ENCODE measurements at regions not wholly inside any gene's neighbourhood (a gene's known extent, or its start where the extent isn't known, plus 50 kb on each side); places are given as distances from the start of the nearest gene placed in this dataset.

GRCh38 chr17:55829995-55830612, 79.3 kb downstream of the PCTP start:
- no peak overlapping the region for H3K4me2 ChIP-seq (ENCODE audit: low read depth, low read length)
- no peaks in the 10 kb centered on the region for H3F3A ChIP-seq (ENCODE audit: insufficient read depth, low read length)
- H3K4me3 ChIP-seq (ENCODE audit: low read length), result no peak overlapping the region
- H3K27me3 ChIP-seq (replicated peaks; ENCODE audit: insufficient read depth, low read length), result no peaks in the 10 kb centered on the region
- no peak overlapping the region for H2AFZ ChIP-seq (ENCODE audit: low read length)
- no peaks in the 10 kb centered on the region for H3K36me3 ChIP-seq (replicated peaks; ENCODE audit: insufficient read depth, low read length)
- no peaks in the 10 kb centered on the region for H3K4me1 ChIP-seq (ENCODE audit: low read length)
- H3K79me2 ChIP-seq (ENCODE audit: low read length), result no peaks in the 10 kb centered on the region
- H3K9ac ChIP-seq (ENCODE audit: low read length), result no peak overlapping the region
- no peak overlapping the region for H3K27ac ChIP-seq (ENCODE audit: low read length)
- no peaks in the 10 kb centered on the region for H3K9me2 ChIP-seq (replicated peaks; ENCODE audit: insufficient read depth, low read length)
- no peaks in the 10 kb centered on the region for H4K20me1 ChIP-seq (ENCODE audit: insufficient read depth, low read length)
- no peak for TF ChIP-seq EZH2 (optimal IDR thresholded peaks at IDR 0.05; ENCODE audit: low read depth, low read length)
- no peak for TF ChIP-seq CTCF (IDR thresholded peaks at IDR 0.05; ENCODE audit: low read length)
- TF ChIP-seq EZH2phosphoT487 (IDR thresholded peaks at IDR 0.05; ENCODE audit: low read length), result no peak
- H3K9me3 ChIP-seq (replicated peaks; ENCODE audit: insufficient read depth, low read length), result no peaks in the 10 kb centered on the region
- DNase-seq, result no peak

GRCh38 chr17:55830699-55831471, 80.0 kb downstream of the PCTP start:
- Histone ChIP-seq H3K4me3 (ENCODE audit: low read length) (no peak overlapping the region), H3K9me3 (replicated peaks; ENCODE audit: insufficient read depth, low read length) (no peaks in the 10 kb centered on the region), H2AFZ (ENCODE audit: low read length) (no peak overlapping the region), H3K4me2 (ENCODE audit: low read depth, low read length) (no peak overlapping the region), H3K4me1 (ENCODE audit: low read length) (no peaks in the 10 kb centered on the region), H3K9me2 (replicated peaks; ENCODE audit: insufficient read depth, low read length) (no peaks in the 10 kb centered on the region), H3K9ac (ENCODE audit: low read length) (no peak overlapping the region), H4K20me1 (ENCODE audit: insufficient read depth, low read length) (no peaks in the 10 kb centered on the region), H3F3A (ENCODE audit: insufficient read depth, low read length) (no peaks in the 10 kb centered on the region), H3K79me2 (ENCODE audit: low read length) (no peaks in the 10 kb centered on the region), H3K27ac (ENCODE audit: low read length) (no peak overlapping the region), H3K36me3 (replicated peaks; ENCODE audit: insufficient read depth, low read length) (no peaks in the 10 kb centered on the region), H3K27me3 (replicated peaks; ENCODE audit: insufficient read depth, low read length) (no peaks in the 10 kb centered on the region)
- TF ChIP-seq EZH2phosphoT487 (IDR thresholded peaks at IDR 0.05; ENCODE audit: low read length) (no peak), CTCF (IDR thresholded peaks at IDR 0.05; ENCODE audit: low read length) (no peak), EZH2 (optimal IDR thresholded peaks at IDR 0.05; ENCODE audit: low read depth, low read length) (no peak)
- no peak for DNase-seq

DNA sequence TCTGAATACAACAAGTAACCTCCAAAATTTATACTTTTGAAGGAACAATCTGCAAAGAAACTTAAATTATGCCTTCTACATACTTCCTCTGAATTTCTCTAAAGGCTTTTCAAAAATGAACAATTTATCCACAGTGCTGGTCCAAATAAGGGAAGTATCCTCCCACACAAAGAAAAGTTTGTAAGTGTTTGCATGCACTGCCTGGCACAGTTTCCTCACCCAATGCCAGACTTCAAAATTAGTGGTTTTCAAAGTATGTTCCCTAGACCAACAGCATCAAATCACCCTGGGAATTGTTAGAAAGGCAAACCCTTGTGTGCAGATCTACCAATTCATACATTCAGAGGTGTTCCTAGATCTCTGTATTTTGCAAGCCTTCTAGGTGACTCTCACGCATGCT, 82.5 kb downstream of the PCTP start:
- Histone ChIP-seq H3K9ac (ENCODE audit: low read length) (no peak overlapping the region), H3F3A (ENCODE audit: insufficient read depth, low read length) (no peaks in the 10 kb centered on the region), H3K4me1 (ENCODE audit: low read length) (no peaks in the 10 kb centered on the region), H3K4me2 (ENCODE audit: low read depth, low read length) (no peak overlapping the region), H3K36me3 (replicated peaks; ENCODE audit: insufficient read depth, low read length) (no peaks in the 10 kb centered on the region), H3K9me2 (replicated peaks; ENCODE audit: insufficient read depth, low read length) (no peaks in the 10 kb centered on the region), H3K9me3 (replicated peaks; ENCODE audit: insufficient read depth, low read length) (no peaks in the 10 kb centered on the region), H3K27me3 (replicated peaks; ENCODE audit: insufficient read depth, low read length) (no peaks in the 10 kb centered on the region), H4K20me1 (ENCODE audit: insufficient read depth, low read length) (no peaks in the 10 kb centered on the region), H3K79me2 (ENCODE audit: low read length) (no peaks in the 10 kb centered on the region), H3K27ac (ENCODE audit: low read length) (no peak overlapping the region), H3K4me3 (ENCODE audit: low read length) (no peak overlapping the region), H2AFZ (ENCODE audit: low read length) (no peak overlapping the region)
- DNase-seq, result no peak
- TF ChIP-seq CTCF (IDR thresholded peaks at IDR 0.05; ENCODE audit: low read length) (no peak), EZH2phosphoT487 (IDR thresholded peaks at IDR 0.05; ENCODE audit: low read length) (no peak), EZH2 (optimal IDR thresholded peaks at IDR 0.05; ENCODE audit: low read depth, low read length) (no peak)
